ENCODE measurements at regions not wholly inside any gene's neighbourhood (a gene's known extent, or its start where the extent isn't known, plus 50 kb on each side); places are given as distances from the start of the nearest gene placed in this dataset.

- H3K4me2 ChIP-seq (ENCODE audit: insufficient read depth, insufficient read length, low read length): no peak overlapping the region
- no peak for TF ChIP-seq CTCF (conservative IDR thresholded peaks at IDR 0.05)
- no peaks in the 10 kb centered on the region for H3K23me2 ChIP-seq (ENCODE audit: insufficient read length, low read depth, low read length, poor library complexity, severe bottlenecking)
- H3K36me3 Mint-ChIP-seq (ENCODE audit: insufficient read depth in 1 of 3, low read depth in 3 of 3): no peaks in the 10 kb centered on the region
- no peak overlapping the region for H2BK120ac ChIP-seq (ENCODE audit: low read depth, low read length, poor library complexity, severe bottlenecking)
- H3K4me1 ChIP-seq (ENCODE audit: insufficient read depth, low read length): peaks cover 3% of the 10 kb centered on the region; the same call in 1 of the 2 replicates
- DNase-seq: no peak
- H3K27ac Mint-ChIP-seq: no peak overlapping the region
- no peak overlapping the region for H3K23ac ChIP-seq (ENCODE audit: insufficient read length, low read depth, low read length)
- H3K4me3 Mint-ChIP-seq: no peak overlapping the region
- H3K9me3 Mint-ChIP-seq: peaks cover 0 to 2% of the 10 kb centered on the region in 2 experiments; a peak in 1 of 5 replicates
- H3K9ac ChIP-seq (ENCODE audit: extremely low read depth, insufficient read length, low read length): no peak overlapping the region
- peaks cover 0 to 15% of the 10 kb centered on the region in 2 experiments; a peak in 2 of 4 replicates for H3K4me1 Mint-ChIP-seq
- no peaks in the 10 kb centered on the region for H3K27me3 ChIP-seq (ENCODE audit: insufficient read depth, low read length)
- H3K18ac ChIP-seq (ENCODE audit: insufficient read length, low read depth, low read length): no peak overlapping the region
- no peak overlapping the region for H3K4ac ChIP-seq (ENCODE audit: low read depth, low read length)
- no peaks in the 10 kb centered on the region for H3K79me1 ChIP-seq (ENCODE audit: insufficient read depth, low read depth, low read length, poor library complexity, severe bottlenecking)
- H3K27me3 Mint-ChIP-seq (ENCODE audit: low read depth): peaks cover 4% of the 10 kb centered on the region
- no peaks in the 10 kb centered on the region for H3K9me3 ChIP-seq (ENCODE audit: control insufficient read depth, low read depth, low read length)
- no peak overlapping the region for H2BK20ac ChIP-seq (ENCODE audit: low read depth, low read length, poor library complexity, severe bottlenecking)
- no peak overlapping the region for H4K91ac ChIP-seq (ENCODE audit: insufficient read length, low read depth, low read length)
- no peak overlapping the region for H3T11ph ChIP-seq (ENCODE audit: low read length)
- H3K27ac ChIP-seq (ENCODE audit: insufficient read length, low read depth, low read length): no peak overlapping the region
- no peak overlapping the region for H2BK5ac ChIP-seq (ENCODE audit: insufficient read length, low read length)
- H3K56ac ChIP-seq (ENCODE audit: insufficient read length, low read depth, low read length): no peak overlapping the region
- no peak overlapping the region for H3K14ac ChIP-seq (ENCODE audit: insufficient read depth, low read length)
- no CpG with 5 or more reads among the region's 5 CpGs for WGBS (ENCODE audit: extremely low coverage, insufficient read length, low lambda C conversion rate)
- no peaks in the 10 kb centered on the region for H4K20me1 ChIP-seq (ENCODE audit: control insufficient read depth, insufficient read depth, insufficient read length)
- no peak overlapping the region for H4K5ac ChIP-seq (ENCODE audit: insufficient read length, low read depth, low read length)
- no peak overlapping the region for H2AK5ac ChIP-seq (ENCODE audit: insufficient read length, low read length)
- no peak overlapping the region for H2BK12ac ChIP-seq (ENCODE audit: insufficient read length, low read depth, low read length)
- no peaks in the 10 kb centered on the region for H3K79me2 ChIP-seq (ENCODE audit: insufficient read depth, low read length)
- no peak overlapping the region for H2AFZ ChIP-seq (ENCODE audit: low read length)
- H2BK15ac ChIP-seq (ENCODE audit: low read depth, low read length): no peak overlapping the region
- no peak overlapping the region for H4K8ac ChIP-seq (replicated peaks; ENCODE audit: insufficient read length, low read depth, low read length)
Measured at GRCh38 chr20:22815206-22815551, 219.9 kb upstream of the SSTR4 start.
